ENCODE measurements at regions not wholly inside any gene's neighbourhood (a gene's known extent, or its start where the extent isn't known, plus 50 kb on each side); places are given as distances from the start of the nearest gene placed in this dataset.

DNA sequence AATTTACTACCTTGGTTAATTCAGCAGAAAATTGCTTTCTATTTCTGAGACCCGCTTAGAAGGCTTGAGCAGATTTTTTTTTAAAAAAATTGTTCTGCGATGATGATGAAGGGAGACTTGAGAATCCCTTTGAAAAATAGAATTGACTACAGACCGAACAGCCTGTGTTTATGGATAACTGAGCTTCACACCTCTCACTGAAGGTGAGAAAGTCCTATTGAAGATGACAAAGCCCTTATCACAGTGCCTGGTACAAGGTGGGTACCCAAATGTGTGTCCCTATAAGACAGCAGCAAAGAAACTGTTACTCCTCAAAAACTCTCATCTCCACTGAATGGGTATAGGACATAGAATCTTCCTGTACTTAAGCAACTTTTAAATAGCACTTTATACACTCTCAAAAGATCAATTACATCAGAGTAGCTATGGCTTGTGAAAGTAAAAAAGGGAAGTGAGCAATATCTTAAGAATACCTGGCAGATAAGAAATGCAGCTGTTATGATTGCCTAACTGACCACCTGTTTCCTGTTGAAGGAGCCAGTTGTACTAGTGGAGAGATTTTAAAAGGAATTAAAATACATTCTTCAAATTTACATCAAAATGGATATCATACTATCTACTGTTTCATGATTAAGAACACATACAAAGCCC, 419.7 kb downstream of the CHSY3 start:
- no peak for TF ChIP-seq EZH2 (IDR thresholded peaks at IDR 0.05)
- TF ChIP-seq POLR2AphosphoS5 (IDR thresholded peaks at IDR 0.05; ENCODE audit: borderline replicate concordance, low read depth, low read length) = no peak
